GM03348 (cell line): ENCODE measurements at regions not wholly inside any gene's neighbourhood (a gene's known extent, or its start where the extent isn't known, plus 50 kb on each side); places are given as distances from the start of the nearest gene placed in this dataset.

ENCODE experiments used
- DNase-seq: peaks from one replicate; pipeline ENCODE4 v3.0.0; 2012; ENCODE audit warnings: low spot score

- DNase-seq = peak; percentile 61
Observed at GRCh38 chr6:113414511-113414910, 442.6 kb upstream of the MARCKS start.

DNA sequence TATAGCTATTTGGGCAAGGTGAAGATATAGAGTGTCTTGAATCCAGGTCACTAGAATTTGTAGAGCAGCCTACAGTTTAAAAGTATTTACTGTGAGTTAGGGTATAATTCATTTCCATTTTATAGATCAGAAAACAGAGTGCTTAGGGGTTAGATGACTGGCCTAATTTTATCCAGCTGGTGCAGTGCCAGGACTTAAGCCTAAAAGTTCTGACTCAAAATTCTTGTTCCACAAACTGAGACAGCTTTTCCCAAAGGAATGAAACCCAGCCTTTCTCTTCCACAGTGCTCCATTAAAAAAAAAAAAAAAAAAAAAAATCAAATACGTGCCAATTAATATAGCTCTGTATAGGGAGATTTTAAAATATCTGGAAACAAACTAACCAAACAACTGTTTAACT, 441.0 kb upstream of the MARCKS start:
- peak; percentile 35 for DNase-seq

GRCh38 chr6:113420290-113420689, 436.9 kb upstream of the MARCKS start:
- DNase-seq = no peak

DNA sequence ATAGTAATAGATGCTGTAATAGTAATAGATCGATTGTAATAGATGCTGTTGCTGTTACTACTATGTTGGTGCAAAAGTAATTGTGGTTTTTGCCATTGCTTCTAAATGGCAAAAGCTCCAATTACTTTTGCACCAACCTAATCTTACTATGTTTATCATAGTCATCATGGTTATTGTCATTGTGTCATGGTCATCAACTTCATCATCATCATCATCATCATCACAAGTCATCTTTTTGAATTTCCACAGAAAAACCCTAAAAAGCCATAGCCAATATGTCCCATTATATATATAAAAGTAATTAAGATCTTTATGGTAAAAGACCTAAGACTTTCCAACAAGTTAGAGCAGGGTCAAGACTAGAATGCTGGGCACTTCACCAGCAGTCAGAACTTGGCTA, 435.1 kb upstream of the MARCKS start:
- no peak for DNase-seq

DNA sequence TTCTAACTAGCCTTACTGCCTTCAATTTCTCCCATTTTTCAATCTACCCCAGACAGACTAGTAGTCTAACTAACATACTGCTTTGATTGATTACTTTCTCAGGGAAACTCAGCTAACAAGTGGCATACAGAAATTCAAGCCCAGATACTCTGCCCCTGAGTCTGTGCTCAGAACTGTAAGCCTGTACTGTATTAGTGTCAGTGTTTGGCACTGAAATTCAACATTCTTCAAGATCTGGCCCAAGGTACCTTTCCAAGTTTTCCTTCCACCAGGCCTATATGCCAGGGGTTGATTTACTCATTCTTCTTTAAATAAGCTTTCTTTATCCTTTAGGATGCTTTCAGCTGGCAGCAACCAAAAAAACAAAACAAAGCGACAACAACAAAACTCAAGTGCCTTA, 433.2 kb upstream of the MARCKS start:
- DNase-seq = no peak

- no peak for DNase-seq
Observed at GRCh38 chr6:113425977-113426660, 431.0 kb upstream of the MARCKS start.

DNA sequence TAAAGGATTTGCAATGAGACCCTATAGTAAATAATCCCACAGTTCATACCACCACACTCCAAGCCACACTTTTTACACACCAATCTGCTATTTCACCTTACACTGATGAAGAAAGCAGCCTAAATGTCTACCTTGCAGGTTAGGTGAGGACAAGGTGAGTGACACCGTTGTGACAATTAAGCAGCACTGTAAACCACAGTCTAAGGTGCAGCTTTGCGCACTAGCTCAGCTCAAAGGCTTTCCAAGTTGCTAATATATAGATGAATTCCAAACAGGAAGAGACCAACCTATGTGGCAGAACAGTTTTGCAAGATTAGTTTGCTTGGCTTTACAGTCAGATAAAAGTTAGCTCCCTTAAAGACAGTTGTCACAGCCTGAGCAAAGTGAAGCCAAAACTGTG, 429.5 kb upstream of the MARCKS start:
- DNase-seq = no peak

DNA sequence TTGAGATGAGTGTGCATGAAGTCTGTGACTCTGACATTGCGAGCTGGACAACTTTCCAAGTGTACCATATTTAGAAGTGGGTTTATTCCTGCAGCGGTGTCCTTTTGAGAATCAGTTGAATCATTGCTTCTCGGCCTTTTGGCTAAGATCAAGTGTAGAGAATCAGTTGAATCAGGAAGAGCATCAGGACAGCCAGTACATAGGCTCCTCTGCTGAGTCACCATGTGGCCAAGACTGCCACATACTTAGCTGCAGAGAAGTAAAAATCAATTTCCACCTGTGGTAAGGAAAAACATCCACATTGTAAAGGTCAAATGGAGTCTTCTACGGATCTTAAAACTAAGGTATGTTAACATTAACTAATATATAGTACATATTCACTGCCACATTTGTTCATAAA, 428.4 kb upstream of the MARCKS start:
- no peak for DNase-seq

DNA sequence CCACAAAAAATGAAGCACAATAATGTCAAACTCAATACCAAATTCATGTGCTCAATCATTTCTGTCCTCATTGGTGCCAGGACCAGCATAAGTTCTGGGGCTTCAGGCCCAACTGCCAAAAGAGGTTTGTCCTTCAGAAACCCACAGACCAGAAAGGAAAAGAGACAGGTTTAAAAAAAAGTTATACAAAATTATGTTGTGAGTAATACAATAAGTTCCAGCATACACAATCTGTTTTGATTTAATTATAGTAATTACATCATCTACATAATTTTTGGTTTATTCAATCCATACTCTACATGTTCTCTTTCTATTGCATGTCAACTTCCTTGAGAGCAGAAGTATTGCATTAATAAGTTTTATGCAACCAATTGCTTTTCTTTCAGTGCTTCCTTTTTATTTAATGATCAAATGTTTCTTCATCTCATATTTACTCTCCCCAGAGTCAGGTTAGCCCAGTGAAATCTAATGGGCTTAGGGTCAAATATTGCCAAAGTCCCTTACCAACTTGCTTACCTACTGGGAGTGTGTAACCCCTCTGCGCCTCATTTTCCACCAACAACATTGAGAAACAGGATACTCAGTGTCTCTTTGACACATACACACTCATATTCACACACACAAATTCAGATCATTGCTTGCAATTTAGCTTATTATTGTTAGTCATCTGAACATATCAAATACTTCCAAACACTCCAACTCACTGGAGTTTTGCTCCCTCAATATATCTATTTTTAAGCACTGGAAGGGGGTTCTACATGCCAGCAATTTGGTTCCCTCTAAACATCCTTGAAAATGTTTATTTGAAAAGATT, 424.4 kb upstream of the MARCKS start:
- DNase-seq = peak; percentile 14

DNA sequence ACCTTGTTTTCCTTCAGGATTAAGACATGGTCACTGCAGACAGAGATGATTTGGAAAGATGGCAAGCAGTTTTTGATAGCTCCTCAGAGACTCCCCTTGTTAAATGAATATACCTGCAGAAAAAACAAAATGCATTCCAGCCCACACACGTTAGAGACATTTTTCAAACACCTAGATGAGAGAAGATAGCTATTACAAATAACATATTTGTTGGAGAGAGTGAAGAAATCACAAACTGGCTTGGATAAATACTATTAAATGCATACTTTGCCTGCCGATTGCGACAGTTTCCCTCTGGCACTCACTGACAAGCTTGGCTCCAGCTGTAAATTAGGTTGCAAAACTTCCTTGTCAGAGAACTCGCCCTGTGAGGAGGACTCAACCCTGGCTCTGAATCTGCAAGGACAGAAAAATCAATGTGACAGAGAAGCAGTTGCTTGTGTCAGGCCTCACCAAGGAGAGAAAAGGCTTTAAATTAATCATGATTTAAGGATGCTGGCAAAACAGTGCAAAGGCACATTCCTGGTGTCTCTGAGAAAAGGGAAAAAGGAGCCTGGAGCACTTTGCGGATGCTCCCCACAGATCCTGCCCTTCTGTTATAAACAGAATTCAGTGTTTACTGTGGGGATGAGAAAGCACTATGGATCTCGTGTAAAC, 423.7 kb upstream of the MARCKS start:
- DNase-seq = peak; percentile 69

GRCh38 chr6:113434641-113435040, 422.5 kb upstream of the MARCKS start:
- no peak for DNase-seq

- no peak for DNase-seq
Observed at GRCh38 chr6:113437566-113437965, 419.6 kb upstream of the MARCKS start.

- DNase-seq = no peak
Observed at GRCh38 chr6:113439866-113440265, 417.3 kb upstream of the MARCKS start.

GRCh38 chr6:113442040-113442439, 415.1 kb upstream of the MARCKS start:
- no peak for DNase-seq

GRCh38 chr6:113445201-113445600, 411.9 kb upstream of the MARCKS start:
- DNase-seq = no peak

- peak; percentile 72 for DNase-seq
Observed at GRCh38 chr6:113447088-113447831, 409.9 kb upstream of the MARCKS start.

- peak; percentile 15 for DNase-seq
Observed at GRCh38 chr6:113449051-113449450, 408.1 kb upstream of the MARCKS start.

GRCh38 chr6:113450061-113450465, 407.1 kb upstream of the MARCKS start:
- DNase-seq = peak; percentile 5

DNA sequence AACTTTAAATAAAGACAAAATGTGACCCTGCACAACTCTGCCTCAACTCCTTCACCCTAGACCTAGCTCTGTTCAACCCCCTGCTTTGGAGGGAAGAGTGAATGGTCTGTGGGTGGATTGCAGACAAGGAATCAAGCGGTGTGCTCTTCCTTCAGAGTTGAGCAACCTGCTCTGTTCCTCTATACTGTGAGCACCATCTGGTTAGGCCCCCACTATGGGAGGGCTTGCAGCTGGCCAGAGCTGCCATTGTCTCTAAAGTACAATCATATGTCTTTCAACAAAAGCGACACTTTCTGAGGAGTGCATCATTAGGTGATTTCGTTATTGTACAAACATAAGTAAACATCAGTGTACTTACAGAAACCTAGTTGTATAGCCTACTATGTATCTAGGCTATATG, 406.1 kb upstream of the MARCKS start:
- no peak for DNase-seq

DNA sequence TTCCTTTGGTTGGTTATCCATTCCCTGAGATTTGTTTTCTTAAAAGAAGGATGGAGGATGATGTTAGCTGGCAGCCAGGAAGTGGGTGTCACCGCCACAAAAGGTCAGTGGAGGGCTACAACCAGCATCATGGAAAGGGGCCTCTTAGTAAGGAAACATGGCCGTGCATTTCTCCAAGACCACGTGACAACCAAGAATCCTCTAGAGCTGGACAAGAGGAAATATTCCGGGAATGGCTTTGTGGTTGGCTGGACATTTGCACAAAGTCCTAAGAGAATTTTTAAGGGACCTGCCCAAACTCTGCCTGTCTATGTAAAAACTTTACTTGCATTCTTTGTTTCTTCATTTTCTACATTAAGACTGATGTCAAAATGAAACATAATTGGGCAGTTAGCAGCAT, 399.9 kb upstream of the MARCKS start:
- no peak for DNase-seq

DNA sequence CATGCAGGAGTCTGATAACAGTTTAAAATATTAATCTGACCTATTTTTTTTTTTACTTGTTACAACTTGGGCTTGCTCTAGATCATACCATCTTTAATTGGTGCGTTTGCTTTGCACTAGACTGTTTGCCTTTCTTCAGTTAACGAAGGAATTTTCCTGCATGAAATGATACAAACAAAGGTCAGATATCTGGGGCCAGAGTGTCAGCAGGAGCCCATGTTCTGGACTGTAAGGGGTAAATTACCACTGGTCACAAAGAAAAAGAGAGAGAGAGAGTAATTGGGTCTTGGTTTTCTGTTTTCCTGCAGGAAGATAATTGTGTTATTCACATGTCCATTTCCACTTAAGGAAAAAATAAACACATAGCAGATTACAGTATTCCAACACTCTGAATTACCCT, 399.4 kb upstream of the MARCKS start:
- DNase-seq = no peak

DNA sequence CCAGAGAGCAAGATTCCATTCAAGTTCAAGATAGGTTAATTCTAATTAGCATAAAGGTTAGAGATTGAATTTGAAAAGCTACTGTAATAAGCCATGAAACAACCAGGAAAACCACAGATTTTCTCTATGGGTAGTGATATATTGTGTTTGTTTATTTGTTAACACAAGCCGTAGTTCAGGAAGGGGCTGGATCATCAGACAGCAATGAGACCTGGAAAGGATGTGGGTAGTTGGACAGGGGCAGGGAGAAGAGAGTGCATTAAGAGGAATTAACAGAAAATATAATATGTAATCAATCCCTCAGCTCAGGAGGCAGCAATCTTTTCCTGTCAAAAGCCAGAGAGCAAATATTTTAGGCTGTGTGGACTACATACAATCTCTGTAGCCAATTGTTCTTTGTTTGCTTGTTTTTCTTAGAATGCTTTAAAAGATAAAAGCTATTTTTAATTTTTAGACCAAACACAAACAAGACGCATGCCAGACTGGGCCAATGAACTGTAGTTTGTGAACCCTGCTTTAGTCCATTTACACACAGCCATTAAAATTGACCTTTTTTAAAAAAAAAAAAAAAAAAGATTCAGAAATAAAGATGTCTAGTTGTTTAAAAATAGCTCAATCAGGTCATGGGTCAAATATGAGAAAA, 398.7 kb upstream of the MARCKS start:
- no peak for DNase-seq
